Activated T-cell treated with anti-CD3 and anti-CD28 coated beads, Interleukin-2, amount 50 U/mL, for 72 hours (primary cell): ENCODE measurements at regions not wholly inside any gene's neighbourhood (a gene's known extent, or its start where the extent isn't known, plus 50 kb on each side); places are given as distances from the start of the nearest gene placed in this dataset.
A peak's percentile ranks its signal among the peaks of the same experiment; 100 is the strongest.

Experiments used
- ATAC-seq, 2 donors: fragments of 150-1000 bp; cut with Tn5 transposase; replicated peaks in 1 of 2; 2 replicates each; pipeline ENCODE4 v1.10.0; 2021; ENCODE audit warnings: moderate library complexity in 2 of 2, mild to moderate bottlenecking in 1 of 2
- DNase-seq, 2 donors: peaks; one replicate each; pipeline ENCODE4 v3.0.0; 2021 to 2022; ENCODE audit warnings: mixed read lengths in 1 of 2
- H3K27ac Mint-ChIP-seq: one replicate; pipeline ENCODE4 v1.8.0; 2022; ENCODE audit warnings: mild to moderate bottlenecking, moderate library complexity, mixed read lengths
- H3K27me3 Mint-ChIP-seq: one replicate; pipeline ENCODE4 v1.8.0; 2022; ENCODE audit warnings: low read depth, mixed read lengths
- H3K36me3 Mint-ChIP-seq, 2 donors: one replicate each; pipeline ENCODE4 v1.8.0; 2022; ENCODE audit warnings: mixed read lengths in 2 of 2, mild to moderate bottlenecking in 1 of 2; ENCODE audit not compliant: insufficient read depth in 2 of 2
- H3K4me1 Mint-ChIP-seq: one replicate; pipeline ENCODE4 v1.8.0; 2022; ENCODE audit warnings: low read depth, mixed read lengths
- H3K4me3 Mint-ChIP-seq, 2 donors: one replicate each; pipeline ENCODE4 v1.8.0; 2022; ENCODE audit warnings: mild to moderate bottlenecking in 2 of 2, mixed read lengths in 2 of 2, moderate library complexity in 2 of 2
- H3K9me3 Mint-ChIP-seq, 2 donors: one replicate each; pipeline ENCODE4 v1.8.0; 2022; ENCODE audit warnings: mixed read lengths in 2 of 2

DNA sequence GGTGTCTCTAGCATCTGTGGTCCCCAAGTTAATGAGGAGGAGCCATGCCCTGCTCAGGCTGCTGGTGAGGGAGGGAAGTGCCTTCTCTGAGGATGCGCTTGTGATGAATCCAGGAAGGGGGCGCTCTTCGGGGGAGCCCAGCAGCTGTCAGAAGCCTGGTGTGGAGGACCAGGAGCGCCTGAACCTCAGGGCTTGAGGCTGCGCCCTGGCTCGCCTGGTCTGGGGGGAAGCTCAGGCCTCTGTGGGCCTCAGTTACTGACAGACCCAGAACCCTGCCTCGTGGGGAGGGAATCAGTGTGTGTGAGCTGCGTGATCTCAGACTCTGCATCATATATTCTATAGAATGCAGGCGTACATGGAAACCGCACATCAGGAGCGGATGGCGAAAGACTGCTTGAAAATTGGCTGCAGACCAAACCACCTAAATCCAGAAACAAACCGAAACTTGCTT lies 126.1 kb downstream of the SEC14L1 start:
- Mint-ChIP-seq H3K27ac (no peak overlapping the region), H3K9me3 (no peaks in the 10 kb centered on the region), H3K4me1 (no peaks in the 10 kb centered on the region), H3K4me3 (no peak overlapping the region), H3K36me3 (no peaks in the 10 kb centered on the region), H3K27me3 (no peaks in the 10 kb centered on the region)
- DNase-seq: no peak
- ATAC-seq: no peak

GRCh38 chr17:77269696-77270681 lies 129.2 kb downstream of the SEC14L1 start:
- Mint-ChIP-seq H3K4me3 (no peak overlapping the region), H3K4me1 (no peaks in the 10 kb centered on the region), H3K9me3 (no peaks in the 10 kb centered on the region), H3K27ac (no peak overlapping the region), H3K27me3 (no peaks in the 10 kb centered on the region), H3K36me3 (no peaks in the 10 kb centered on the region)
- DNase-seq (no peak), ATAC-seq (no peak)

DNA sequence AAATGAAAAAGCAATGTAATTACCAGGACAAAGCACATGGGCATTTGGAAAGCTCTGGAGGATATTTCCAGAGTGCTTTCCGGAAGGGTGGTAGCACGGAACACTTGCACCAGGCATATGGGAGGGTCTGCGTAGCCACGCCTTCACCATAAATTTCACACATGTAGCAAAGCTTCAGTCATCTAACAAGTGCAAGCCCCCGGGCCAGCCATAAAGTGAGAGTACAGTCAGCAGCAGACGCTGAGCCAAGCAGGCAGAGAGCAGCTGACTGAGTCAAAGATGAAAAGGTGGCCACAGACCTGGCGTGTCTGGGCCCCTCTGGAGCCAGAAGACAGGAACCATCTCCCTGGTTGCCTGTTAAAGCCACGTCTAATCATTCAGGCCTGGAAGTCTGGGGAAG lies 130.6 kb downstream of the SEC14L1 start:
- no peaks in the 10 kb centered on the region for H3K36me3 Mint-ChIP-seq
- DNase-seq (no peak), ATAC-seq (no peak)
- no peaks in the 10 kb centered on the region for H3K4me1 Mint-ChIP-seq
- no peaks in the 10 kb centered on the region for H3K9me3 Mint-ChIP-seq
- H3K4me3 Mint-ChIP-seq: no peak overlapping the region
- no peak overlapping the region for H3K27ac Mint-ChIP-seq
- no peaks in the 10 kb centered on the region for H3K27me3 Mint-ChIP-seq

- Mint-ChIP-seq H3K9me3 (no peaks in the 10 kb centered on the region), H3K36me3 (no peaks in the 10 kb centered on the region), H3K4me3 (no peak overlapping the region), H3K27me3 (no peaks in the 10 kb centered on the region), H3K4me1 (no peaks in the 10 kb centered on the region), H3K27ac (no peak overlapping the region)
- ATAC-seq (peak; percentile 74 to 80), DNase-seq (no peak)
These were observed 132.8 kb downstream of the SEC14L1 start for GRCh38 chr17:77273397-77274085.

DNA sequence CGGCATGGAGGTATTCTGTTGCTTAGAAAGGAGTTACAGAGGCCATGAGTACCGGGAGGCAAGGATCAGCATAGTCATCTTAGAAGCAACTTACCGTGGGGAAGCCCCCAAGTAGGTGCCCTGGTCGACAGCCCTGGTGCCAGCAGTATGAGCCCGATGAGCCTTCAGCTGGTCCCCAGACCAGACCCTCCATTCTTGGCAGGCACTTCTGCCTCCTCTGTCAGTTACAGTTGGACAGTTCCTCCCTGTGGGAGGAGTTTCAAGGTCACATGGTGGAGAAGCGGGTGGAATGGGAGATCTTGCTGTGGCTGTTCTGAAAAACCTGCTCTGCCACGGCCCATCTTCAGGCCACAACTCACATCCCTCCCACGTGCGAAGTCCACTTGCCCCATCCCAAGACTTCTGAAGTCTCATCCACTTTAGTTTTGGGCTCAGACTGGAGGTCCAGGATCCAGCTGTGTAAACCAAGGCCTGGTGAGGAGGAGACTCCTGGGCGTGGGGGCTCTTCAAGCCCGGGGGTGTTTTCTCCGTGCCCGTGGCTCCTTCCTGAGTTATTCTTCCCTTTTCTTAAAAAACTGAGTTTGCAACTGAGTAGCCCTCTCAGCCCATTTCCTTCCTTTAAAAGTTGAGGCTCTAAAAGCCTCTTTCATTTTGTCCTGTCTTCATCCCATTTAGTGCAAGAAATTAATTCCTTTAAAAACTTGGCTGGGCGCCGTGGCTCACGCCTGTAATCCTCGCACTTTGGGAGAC lies 133.5 kb downstream of the SEC14L1 start:
- no peaks in the 10 kb centered on the region for H3K9me3 Mint-ChIP-seq
- DNase-seq (no peak), ATAC-seq (no peak)
- no peaks in the 10 kb centered on the region for H3K4me1 Mint-ChIP-seq
- no peak overlapping the region for H3K27ac Mint-ChIP-seq
- H3K36me3 Mint-ChIP-seq: no peaks in the 10 kb centered on the region
- no peak overlapping the region for H3K4me3 Mint-ChIP-seq
- no peaks in the 10 kb centered on the region for H3K27me3 Mint-ChIP-seq

DNA sequence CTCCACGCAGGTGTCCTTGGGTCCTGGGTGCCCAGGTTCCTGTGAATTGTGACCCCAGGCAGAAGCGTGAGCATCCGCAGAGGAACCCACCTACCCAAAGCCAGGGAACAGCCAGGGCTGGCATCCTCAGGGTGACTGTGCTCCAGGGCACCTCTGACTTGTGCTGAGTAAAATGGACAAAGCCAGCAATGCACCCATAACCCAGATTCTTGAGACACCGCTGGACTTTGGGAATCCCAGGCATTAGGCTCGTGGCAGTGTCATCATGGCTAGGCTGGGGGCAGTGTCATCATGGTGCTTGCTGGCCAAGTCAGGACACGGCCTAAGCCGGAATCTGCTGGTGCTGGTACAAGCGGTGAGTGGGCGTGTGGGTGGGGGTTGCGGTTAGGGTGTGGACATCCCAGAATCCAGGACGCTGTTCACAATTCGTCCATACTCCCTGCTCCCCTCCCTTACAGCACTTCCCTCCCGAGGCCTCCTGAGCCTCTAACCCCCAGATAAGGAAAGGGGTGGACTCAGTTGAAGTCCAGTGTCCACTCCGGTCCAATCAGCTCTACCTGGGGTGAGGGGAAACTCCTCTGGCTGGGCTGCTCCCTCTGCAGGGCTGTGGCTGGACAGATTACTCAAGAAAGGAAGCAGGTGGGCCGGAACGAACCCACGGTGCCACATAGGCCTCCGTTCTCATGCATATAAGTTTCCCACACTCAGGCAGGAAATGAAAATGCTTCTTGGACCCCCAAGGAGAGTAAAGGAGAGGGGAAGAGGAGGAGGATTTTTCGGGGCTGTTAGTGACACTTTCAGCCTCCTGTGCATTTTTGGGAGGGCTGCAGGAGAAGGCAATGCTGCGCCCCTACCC lies 138.9 kb downstream of the SEC14L1 start:
- Mint-ChIP-seq H3K9me3 (no peaks in the 10 kb centered on the region), H3K4me3 (peak overlapping the region; percentile 20 to 72), H3K4me1 (peaks cover 17% of the 10 kb centered on the region), H3K27ac (no peak overlapping the region), H3K27me3 (peaks cover 20% of the 10 kb centered on the region), H3K36me3 (no peaks in the 10 kb centered on the region)
- DNase-seq (no peak), ATAC-seq (no peak)

DNA sequence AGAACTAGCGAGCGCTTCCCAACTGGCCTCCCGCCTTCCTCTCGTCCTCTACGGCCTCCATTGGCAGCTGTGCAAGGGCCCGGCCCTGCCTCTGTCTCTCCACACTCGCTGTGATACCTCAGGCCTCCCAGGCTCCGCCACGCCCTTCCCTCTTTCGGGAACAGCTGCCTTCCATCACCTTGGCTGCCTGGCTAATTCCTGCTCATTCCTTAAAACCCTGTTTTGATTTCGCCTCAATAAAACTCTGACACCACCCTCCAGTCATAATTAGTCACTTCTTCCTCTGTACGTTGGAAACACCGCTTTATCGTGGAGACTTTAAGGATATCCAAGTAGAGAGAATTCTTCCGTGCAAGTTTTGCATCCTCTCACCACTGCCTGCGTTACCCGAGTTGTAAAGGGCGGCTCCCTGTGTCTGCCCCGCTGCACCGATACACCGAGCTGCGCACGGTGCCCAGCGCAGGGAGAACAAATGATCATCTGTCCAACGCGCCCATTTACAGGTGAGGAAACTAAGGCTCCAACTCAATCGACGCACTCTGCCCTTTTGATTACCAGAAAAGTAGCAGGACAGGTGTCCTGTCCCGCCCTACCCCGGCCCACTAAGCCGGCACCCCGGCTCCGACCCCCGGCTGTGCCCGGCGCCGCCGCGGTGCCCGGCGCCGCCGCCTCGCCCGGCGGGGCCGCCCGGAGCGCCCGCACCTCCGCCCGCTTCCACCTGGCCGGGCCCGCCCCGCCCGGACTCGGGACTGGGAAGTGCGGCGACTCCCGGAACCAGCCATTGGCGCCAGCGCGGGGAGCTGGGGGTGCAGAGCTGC lies 139.7 kb downstream of the SEC14L1 start:
- H3K4me3 Mint-ChIP-seq: peak overlapping the region; percentile 64 to 72
- H3K27ac Mint-ChIP-seq: peak overlapping the region; percentile 21
- DNase-seq: no peak
- peak; percentile 6 to 14 for ATAC-seq
- H3K27me3 Mint-ChIP-seq: peaks cover 20% of the 10 kb centered on the region
- H3K4me1 Mint-ChIP-seq: peaks cover 17% of the 10 kb centered on the region
- no peaks in the 10 kb centered on the region for H3K9me3 Mint-ChIP-seq
- H3K36me3 Mint-ChIP-seq: no peaks in the 10 kb centered on the region

GRCh38 chr17:77281122-77281903 lies 140.5 kb downstream of the SEC14L1 start:
- peaks cover 23% of the 10 kb centered on the region for H3K4me1 Mint-ChIP-seq
- peak overlapping the region; percentile 97 for H3K27ac Mint-ChIP-seq
- ATAC-seq (peak; percentile 90 to 96), DNase-seq (peak; percentile 67 to 73)
- H3K9me3 Mint-ChIP-seq: no peaks in the 10 kb centered on the region
- H3K27me3 Mint-ChIP-seq: peaks cover 24% of the 10 kb centered on the region
- no peaks in the 10 kb centered on the region for H3K36me3 Mint-ChIP-seq
- H3K4me3 Mint-ChIP-seq: peak overlapping the region; percentile 79 to 88

- ATAC-seq (no peak), DNase-seq (no peak)
- peaks cover 23% of the 10 kb centered on the region for H3K4me1 Mint-ChIP-seq
- peaks cover 24% of the 10 kb centered on the region for H3K27me3 Mint-ChIP-seq
- peak overlapping the region; percentile 79 to 88 for H3K4me3 Mint-ChIP-seq
- no peaks in the 10 kb centered on the region for H3K9me3 Mint-ChIP-seq
- H3K36me3 Mint-ChIP-seq: no peaks in the 10 kb centered on the region
- H3K27ac Mint-ChIP-seq: peak overlapping the region; percentile 97
These were observed 141.2 kb downstream of the SEC14L1 start for GRCh38 chr17:77281904-77282367.

- Mint-ChIP-seq H3K4me1 (peaks cover 23% of the 10 kb centered on the region), H3K27ac (peak overlapping the region; percentile 97)
These were observed 142.1 kb downstream of the SEC14L1 start for GRCh38 chr17:77282524-77283515.

More at GRCh38 chr17:77282524-77283515, 142.1 kb downstream of the SEC14L1 start:
- no peaks in the 10 kb centered on the region for H3K36me3 Mint-ChIP-seq
- no peaks in the 10 kb centered on the region for H3K9me3 Mint-ChIP-seq
- peak in 1 of 2 donors; percentile 14 for DNase-seq
- ATAC-seq: peak in 1 of 2 donors; percentile 27
- peak overlapping the region; percentile 79 to 88 for H3K4me3 Mint-ChIP-seq
- peaks cover 24% of the 10 kb centered on the region for H3K27me3 Mint-ChIP-seq
